ENCODE measurements at regions not wholly inside any gene's neighbourhood (a gene's known extent, or its start where the extent isn't known, plus 50 kb on each side); places are given as distances from the start of the nearest gene placed in this dataset.

- DNase-seq, result no peak
Measured at GRCh38 chr12:47610686-47611252, 95.1 kb downstream of the RPAP3 start.

DNA sequence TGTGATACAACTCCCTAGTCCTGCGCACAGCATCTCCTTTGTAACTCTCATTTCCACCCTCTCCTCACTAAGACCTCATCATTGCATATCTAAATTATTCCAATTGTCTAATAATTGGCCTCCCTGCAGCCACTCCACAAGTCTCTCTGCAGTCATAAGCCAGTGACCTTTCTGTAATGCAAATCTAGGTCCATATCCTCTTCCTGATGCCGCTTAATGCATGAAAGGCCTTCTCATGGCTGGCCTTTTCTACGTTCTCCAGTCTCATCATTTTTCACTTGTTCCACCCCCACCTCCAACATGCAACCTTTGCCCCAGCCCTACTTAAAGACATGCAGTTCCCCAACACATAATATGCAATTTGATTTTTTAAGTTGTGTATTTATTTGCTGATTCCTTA, 96.0 kb downstream of the RPAP3 start:
- DNase-seq, result no peak

GRCh38 chr12:47608671-47609070, 97.2 kb downstream of the RPAP3 start:
- DNase-seq, result peak; percentile 81

GRCh38 chr12:47604221-47604873, 101.5 kb downstream of the RPAP3 start:
- no peak for DNase-seq

DNA sequence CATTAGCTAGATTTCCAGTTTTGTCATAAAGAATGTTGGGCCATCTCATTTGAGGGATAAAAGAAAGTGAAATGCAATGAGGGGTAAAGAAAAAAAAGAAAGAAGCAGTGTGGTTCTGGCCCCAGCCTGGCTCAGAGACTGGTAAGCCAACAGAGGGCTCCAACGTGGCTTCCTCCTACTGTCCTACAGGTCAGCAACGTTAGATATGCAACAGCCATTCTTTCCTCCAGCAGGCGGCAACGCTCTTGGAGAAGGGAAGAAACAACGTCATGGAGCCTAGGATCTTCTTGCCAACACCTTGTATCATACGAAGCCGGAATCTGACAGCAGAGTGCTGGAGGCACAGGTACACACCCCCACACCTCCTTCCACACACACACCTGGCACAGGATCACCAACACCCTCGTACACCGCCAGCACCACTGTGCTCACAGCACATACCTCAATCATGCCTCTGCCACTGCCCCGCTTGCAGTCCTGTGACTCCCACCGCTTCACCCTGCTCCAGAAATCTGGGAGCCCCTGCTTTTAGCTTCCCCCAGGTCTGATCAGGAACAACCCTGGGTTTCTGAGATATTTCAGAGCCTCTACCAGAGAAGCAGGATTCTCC, 102.8 kb downstream of the RPAP3 start:
- no peak for DNase-seq

- DNase-seq, result no peak
Measured at GRCh38 chr12:47602325-47602724, 103.5 kb downstream of the RPAP3 start.

DNA sequence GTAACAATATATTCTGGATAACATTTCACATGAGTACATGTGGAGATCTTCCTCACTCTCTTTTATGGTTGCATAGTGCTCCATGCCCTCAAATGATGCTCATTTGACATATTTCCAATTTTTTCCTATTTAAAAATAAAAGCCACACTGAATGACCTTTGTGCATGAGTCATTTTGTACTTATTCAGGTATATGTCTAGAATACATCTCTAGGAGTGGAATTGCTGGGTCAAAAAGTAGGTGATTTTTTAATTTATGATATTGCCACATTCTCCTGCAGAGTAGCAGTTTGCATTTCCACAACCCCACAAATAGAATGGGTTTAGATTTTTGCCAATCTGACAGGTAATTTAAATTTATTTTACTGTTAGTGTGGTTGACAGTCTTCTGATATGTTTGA, 104.8 kb downstream of the RPAP3 start:
- DNase-seq, result no peak

DNA sequence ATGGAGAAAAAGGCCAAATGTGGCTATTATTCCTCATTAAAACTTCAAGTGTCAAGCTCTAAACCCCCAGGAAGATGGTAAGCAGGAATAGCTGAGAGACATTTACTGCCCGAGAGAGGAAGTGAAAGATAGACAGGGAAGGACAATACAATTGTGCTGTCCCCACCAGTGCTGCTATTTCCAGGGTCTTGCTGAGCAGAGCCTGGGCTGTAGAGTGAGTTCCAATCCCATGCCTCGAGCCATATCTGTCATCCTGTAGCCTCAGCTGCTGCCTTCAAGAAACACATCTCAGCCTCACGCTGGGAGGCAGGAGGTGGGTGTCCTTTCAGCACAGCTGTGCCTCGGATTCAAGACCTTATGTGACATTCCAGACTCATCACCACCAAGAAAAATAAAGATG, 114.0 kb downstream of the RPAP3 start:
- DNase-seq, result peak; percentile 62

GRCh38 chr12:47591361-47591791, 114.5 kb downstream of the RPAP3 start:
- no peak for DNase-seq

DNA sequence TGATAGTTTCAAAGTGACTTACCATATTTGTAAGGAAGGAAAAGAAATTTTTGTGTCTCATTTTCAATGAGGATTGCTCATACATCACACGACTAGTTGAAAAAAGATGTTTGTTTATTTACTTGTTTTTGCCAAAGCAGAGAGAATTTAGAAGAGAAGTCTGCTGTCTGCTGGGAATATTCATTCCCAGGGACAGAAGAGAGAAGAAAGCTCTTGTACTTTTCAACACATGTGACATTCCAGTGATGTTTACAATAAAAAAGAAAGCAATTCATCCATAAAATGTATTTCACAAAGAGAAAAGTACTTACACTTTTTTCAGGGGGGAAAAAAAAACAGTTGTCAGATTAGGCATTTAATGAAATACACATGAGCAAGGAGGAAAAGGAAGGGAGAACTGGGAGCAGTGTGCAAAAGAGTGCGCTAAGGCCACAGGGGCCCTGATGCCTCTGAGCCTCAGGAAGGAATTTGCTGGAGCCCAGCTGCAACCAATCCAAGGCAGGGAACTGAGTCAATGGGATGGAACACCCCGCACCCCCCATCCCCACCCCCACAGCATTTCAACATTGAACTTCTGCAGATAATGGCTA, 115.0 kb downstream of the RPAP3 start:
- peak; percentile 1 for DNase-seq

DNA sequence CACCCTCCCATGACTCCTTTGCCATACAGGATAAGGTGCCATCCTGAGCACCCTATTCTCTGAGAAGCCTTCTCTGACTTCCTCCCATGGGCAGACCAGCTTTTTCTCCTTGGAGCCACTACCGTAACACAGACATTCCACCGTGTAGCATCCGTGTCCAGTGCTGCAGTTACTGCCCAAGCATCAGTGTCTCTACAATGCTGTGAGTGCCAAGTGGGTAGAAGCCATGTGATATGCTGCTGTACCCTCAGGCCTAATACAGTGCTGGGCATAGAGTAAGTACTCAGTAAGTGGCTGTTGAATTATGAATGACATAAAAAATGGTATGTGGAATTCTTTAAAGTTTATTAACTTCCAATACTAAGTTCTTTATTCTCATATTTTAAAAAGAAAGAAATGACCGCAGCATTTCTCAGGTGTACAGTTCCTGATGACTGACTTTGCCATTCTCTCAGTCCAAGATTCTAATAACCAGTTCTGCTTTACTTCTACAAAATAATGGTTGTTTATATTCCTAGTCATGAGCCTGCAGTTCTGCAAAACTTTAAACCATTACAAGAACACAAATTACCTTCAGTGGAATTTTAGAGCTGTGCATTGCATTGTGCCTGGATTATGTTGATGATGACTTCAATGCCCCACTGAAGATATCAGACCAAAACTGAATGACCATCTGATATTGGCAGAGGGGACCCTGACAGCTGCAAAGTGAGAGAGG, 118.7 kb downstream of the RPAP3 start:
- no peak for DNase-seq

GRCh38 chr12:47585507-47585906, 120.3 kb downstream of the RPAP3 start:
- no peak for DNase-seq

GRCh38 chr12:47578836-47579235, 127.0 kb downstream of the RPAP3 start:
- no peak for DNase-seq

DNA sequence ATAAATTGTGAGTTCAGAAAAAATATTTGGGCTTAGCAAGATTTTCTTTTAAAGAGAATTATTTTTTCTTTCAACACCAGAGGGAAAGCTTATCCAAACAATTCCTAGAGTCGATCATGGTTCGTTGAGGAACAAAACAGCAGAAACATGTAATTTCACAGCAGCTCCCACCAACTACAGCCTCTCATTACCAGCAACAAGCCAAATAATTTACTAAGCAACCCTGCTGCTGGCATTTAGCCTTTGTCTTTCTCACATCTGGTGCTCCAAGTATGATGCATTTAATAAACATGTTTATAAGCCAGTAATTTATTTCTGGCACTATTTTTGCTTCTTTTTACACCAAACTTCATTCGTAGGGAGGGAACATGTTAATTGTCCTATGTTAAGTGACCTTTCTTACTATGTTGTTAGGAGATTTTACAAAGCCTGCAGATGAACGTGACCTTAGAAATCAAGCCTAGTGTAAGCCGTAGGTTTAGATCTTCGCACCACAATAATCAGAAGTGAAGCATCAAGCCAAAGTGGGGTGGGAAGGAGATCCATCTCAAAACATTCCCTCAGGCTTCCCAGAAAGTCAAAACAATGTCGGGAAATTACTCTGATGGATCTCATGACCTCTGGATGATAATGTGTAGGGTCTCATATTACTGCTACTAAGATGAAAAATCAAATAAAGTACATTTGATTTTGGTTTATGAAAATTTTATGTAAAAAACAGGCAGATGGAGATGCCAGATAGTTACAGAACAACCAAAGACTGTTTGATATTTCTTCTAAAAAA, 128.4 kb downstream of the RPAP3 start:
- no peak for DNase-seq

- no peak for DNase-seq
Measured at GRCh38 chr12:47576289-47576945, 129.4 kb downstream of the RPAP3 start.

DNA sequence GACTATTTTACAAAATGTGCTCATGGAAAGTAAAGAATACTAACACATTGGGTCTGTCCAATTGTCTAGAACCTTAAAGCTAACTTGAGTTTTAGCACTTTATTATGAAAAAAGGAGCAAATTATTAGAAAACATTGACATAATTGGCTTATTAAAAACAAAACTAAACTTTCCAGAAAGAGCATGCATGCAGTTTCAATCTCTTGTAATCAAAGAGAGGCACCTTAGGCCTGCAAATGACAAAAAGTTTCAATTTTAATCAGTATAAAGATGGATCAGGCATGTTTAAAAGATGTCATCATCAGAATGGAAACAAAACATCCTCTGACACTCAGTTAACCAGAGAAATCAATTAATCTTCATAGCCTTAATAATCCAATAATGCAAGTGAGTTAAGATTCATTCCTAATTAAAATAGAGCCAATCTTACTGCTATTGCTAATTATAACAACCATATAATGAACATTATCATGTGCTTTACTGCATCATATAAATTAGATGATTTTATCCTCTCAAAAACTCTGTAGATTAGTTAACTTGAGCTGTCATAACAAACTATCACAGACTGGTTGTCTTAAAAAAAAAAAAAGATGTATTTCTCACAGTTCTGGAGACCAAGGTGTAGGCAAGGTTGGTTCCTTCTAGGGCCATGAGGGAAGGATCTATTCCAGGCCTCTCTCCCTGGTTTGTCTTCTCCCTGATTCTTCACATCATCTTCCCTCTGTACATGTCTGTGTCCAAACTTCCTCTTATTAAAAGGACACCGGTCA, 131.4 kb downstream of the RPAP3 start:
- no peak for DNase-seq

DNA sequence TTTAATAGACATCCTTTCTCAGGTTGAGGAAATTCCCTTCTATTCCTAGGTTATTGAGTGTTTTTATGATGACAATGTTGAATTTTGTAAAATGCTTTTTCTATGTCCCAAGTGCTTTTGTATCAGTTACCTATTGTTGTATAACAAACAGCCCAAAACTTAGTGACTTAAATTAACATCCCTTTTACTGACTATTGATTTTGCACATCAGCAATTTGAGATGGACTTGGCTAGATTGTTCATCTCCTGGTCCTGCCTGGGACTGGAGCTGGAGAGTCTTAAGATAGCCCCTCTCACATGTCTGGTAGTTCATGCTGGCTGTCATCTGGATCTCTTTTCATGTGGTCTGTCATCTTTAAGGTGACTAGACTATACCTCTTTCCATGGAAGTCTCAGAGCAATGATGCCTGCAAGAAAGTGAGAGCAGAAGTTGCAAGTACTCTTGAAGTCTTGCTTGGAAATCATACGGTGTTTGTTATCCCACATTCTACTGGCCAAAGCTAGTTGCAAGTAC, 132.6 kb downstream of the RPAP3 start:
- no peak for DNase-seq

- DNase-seq, result no peak
Measured at GRCh38 chr12:47570151-47570550, 135.7 kb downstream of the RPAP3 start.

- no peak for DNase-seq
Measured at GRCh38 chr12:47562201-47562600, 143.6 kb downstream of the RPAP3 start.

- DNase-seq, result no peak
Measured at GRCh38 chr12:47561746-47562145, 144.1 kb downstream of the RPAP3 start.

DNA sequence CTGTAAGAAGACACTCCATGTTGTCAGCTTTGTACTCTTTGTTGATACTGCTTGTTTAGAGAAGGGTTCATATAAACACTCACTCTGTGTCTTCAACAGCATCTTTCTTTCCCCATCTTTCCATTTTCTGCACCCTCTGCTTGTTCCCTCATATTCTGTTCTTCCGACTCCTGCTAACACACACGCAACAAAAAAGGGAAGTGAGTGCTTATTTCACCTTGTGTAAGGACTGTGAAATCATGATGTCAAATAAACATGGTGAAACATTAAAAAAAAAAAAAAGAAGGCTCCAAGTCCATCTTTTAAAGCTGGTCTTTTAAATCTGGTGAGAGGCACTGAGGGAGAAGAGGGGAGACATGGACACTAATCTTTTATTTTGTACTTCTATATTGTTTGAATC, 145.4 kb downstream of the RPAP3 start:
- DNase-seq, result peak; percentile 53

All from MV-4-11 (cell line).